ENCODE measurements at regions not wholly inside any gene's neighbourhood (a gene's known extent, or its start where the extent isn't known, plus 50 kb on each side); places are given as distances from the start of the nearest gene placed in this dataset.

GRCh38 chr20:16143596-16143995 lies 429.7 kb downstream of the KIF16B start:
- no peak for DNase-seq (ENCODE audit: low spot score)
- POLR2A ChIA-PET, result no interaction called here
- ATAC-seq, result no peak
- no peaks in the 10 kb centered on the region for H3K4me1 Mint-ChIP-seq
- TF ChIP-seq HMGXB4 (CRISPR knock-in tag; IDR thresholded peaks at IDR 0.05) (no peak), NFATC4 (CRISPR knock-in tag; IDR thresholded peaks at IDR 0.05) (no peak), PRRX2 (CRISPR knock-in tag; IDR thresholded peaks at IDR 0.05) (no peak), ATF6 (CRISPR knock-in tag; IDR thresholded peaks at IDR 0.05) (no peak), ZNF396 (CRISPR knock-in tag; IDR thresholded peaks at IDR 0.05; ENCODE audit: borderline replicate concordance) (no peak), HMGA2 (CRISPR knock-in tag; IDR thresholded peaks at IDR 0.05) (no peak), ESRRA (CRISPR knock-in tag; IDR thresholded peaks at IDR 0.05; ENCODE audit: borderline replicate concordance) (no peak), ZNF121 (CRISPR knock-in tag; IDR thresholded peaks at IDR 0.05) (no peak), JAZF1 (CRISPR knock-in tag; IDR thresholded peaks at IDR 0.05) (no peak), USF1 (CRISPR knock-in tag; IDR thresholded peaks at IDR 0.05) (no peak), ZNF671 (CRISPR knock-in tag; IDR thresholded peaks at IDR 0.05) (no peak), MLX (CRISPR knock-in tag; IDR thresholded peaks at IDR 0.05) (no peak)
- TF ChIP-seq, protein P1, sequence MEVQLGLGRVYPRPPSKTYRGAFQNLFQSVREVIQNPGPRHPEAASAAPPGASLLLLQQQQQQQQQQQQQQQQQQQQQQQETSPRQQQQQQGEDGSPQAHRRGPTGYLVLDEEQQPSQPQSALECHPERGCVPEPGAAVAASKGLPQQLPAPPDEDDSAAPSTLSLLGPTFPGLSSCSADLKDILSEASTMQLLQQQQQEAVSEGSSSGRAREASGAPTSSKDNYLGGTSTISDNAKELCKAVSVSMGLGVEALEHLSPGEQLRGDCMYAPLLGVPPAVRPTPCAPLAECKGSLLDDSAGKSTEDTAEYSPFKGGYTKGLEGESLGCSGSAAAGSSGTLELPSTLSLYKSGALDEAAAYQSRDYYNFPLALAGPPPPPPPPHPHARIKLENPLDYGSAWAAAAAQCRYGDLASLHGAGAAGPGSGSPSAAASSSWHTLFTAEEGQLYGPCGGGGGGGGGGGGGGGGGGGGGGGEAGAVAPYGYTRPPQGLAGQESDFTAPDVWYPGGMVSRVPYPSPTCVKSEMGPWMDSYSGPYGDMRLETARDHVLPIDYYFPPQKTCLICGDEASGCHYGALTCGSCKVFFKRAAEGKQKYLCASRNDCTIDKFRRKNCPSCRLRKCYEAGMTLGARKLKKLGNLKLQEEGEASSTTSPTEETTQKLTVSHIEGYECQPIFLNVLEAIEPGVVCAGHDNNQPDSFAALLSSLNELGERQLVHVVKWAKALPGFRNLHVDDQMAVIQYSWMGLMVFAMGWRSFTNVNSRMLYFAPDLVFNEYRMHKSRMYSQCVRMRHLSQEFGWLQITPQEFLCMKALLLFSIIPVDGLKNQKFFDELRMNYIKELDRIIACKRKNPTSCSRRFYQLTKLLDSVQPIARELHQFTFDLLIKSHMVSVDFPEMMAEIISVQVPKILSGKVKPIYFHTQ (CRISPR knock-in tag; IDR thresholded peaks at IDR 0.05), result no peak
- TF ChIP-seq, protein P2, sequence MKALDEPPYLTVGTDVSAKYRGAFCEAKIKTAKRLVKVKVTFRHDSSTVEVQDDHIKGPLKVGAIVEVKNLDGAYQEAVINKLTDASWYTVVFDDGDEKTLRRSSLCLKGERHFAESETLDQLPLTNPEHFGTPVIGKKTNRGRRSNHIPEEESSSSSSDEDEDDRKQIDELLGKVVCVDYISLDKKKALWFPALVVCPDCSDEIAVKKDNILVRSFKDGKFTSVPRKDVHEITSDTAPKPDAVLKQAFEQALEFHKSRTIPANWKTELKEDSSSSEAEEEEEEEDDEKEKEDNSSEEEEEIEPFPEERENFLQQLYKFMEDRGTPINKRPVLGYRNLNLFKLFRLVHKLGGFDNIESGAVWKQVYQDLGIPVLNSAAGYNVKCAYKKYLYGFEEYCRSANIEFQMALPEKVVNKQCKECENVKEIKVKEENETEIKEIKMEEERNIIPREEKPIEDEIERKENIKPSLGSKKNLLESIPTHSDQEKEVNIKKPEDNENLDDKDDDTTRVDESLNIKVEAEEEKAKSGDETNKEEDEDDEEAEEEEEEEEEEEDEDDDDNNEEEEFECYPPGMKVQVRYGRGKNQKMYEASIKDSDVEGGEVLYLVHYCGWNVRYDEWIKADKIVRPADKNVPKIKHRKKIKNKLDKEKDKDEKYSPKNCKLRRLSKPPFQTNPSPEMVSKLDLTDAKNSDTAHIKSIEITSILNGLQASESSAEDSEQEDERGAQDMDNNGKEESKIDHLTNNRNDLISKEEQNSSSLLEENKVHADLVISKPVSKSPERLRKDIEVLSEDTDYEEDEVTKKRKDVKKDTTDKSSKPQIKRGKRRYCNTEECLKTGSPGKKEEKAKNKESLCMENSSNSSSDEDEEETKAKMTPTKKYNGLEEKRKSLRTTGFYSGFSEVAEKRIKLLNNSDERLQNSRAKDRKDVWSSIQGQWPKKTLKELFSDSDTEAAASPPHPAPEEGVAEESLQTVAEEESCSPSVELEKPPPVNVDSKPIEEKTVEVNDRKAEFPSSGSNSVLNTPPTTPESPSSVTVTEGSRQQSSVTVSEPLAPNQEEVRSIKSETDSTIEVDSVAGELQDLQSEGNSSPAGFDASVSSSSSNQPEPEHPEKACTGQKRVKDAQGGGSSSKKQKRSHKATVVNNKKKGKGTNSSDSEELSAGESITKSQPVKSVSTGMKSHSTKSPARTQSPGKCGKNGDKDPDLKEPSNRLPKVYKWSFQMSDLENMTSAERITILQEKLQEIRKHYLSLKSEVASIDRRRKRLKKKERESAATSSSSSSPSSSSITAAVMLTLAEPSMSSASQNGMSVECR (CRISPR knock-in tag; IDR thresholded peaks at IDR 0.05; ENCODE audit: borderline replicate concordance), result no peak
- TF ChIP-seq, protein P3, sequence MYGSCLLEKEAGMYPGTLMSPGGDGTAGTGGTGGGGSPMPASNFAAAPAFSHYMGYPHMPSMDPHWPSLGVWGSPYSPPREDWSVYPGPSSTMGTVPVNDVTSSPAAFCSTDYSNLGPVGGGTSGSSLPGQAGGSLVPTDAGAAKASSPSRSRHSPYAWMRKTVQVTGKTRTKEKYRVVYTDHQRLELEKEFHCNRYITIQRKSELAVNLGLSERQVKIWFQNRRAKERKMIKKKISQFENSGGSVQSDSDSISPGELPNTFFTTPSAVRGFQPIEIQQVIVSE (CRISPR knock-in tag; IDR thresholded peaks at IDR 0.05; ENCODE audit: borderline replicate concordance), result no peak
- CTCF ChIA-PET, result no interaction called here
- no peak overlapping the region for H3K4me3 Mint-ChIP-seq
- H3K9me3 Mint-ChIP-seq, result peaks cover 30% of the 10 kb centered on the region
- 0 out of 2 replicates have a peak, but pooled peaks cover 4% of the 10 kb centered on the region for H3K36me3 Mint-ChIP-seq
- H3K27ac Mint-ChIP-seq, result no peak overlapping the region
- H3K27me3 Mint-ChIP-seq (ENCODE audit: low read depth), result no peaks in the 10 kb centered on the region
